ENCODE measurements at regions not wholly inside any gene's neighbourhood (a gene's known extent, or its start where the extent isn't known, plus 50 kb on each side); places are given as distances from the start of the nearest gene placed in this dataset.

DNA sequence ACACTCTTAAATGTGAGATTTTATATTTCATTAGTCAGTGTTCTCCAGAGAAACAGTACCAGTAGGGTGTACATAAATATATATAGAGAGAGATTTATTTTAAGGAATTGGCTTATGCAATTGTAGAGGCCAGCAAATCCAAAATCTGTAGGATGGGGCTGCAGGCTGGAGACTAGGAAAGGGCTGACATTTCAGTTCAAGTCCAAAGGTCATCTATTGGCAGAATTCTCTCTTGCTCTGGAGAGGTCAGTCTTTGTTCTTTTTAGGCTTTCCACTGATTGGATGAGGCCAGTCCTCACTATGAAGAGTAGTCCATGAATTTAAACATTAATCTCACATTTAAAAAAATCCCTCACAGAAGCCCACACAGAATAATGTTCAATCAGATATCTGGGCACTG, 170.8 kb upstream of the NCKAP5 start:
- no peaks in the 10 kb centered on the region for H3K4me1 ChIP-seq (ENCODE audit: insufficient read depth, low read length, poor library complexity, severe bottlenecking)
- no peak overlapping the region for H3K4me3 ChIP-seq (ENCODE audit: low read depth, low read length, poor library complexity, severe bottlenecking)
- TF ChIP-seq, protein P1, sequence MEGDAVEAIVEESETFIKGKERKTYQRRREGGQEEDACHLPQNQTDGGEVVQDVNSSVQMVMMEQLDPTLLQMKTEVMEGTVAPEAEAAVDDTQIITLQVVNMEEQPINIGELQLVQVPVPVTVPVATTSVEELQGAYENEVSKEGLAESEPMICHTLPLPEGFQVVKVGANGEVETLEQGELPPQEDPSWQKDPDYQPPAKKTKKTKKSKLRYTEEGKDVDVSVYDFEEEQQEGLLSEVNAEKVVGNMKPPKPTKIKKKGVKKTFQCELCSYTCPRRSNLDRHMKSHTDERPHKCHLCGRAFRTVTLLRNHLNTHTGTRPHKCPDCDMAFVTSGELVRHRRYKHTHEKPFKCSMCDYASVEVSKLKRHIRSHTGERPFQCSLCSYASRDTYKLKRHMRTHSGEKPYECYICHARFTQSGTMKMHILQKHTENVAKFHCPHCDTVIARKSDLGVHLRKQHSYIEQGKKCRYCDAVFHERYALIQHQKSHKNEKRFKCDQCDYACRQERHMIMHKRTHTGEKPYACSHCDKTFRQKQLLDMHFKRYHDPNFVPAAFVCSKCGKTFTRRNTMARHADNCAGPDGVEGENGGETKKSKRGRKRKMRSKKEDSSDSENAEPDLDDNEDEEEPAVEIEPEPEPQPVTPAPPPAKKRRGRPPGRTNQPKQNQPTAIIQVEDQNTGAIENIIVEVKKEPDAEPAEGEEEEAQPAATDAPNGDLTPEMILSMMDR (conservative IDR thresholded peaks at IDR 0.05; ENCODE audit: low read depth, low read length), result no peak
- no peak for TF ChIP-seq EZH2 (IDR thresholded peaks at IDR 0.05; ENCODE audit: borderline replicate concordance, low read depth, low read length, poor library complexity, severe bottlenecking)
- DNase-seq (ENCODE audit: low spot score), result no peak
- no peaks in the 10 kb centered on the region for H3K9me3 ChIP-seq (ENCODE audit: low read depth, low read length, poor library complexity, severe bottlenecking)
- intact Hi-C loops (cut with micrococcal nuclease; ENCODE audit: unreplicated experiment), result no loop called here
- no peaks in the 10 kb centered on the region for H3K27me3 ChIP-seq (replicated peaks; ENCODE audit: insufficient read depth, low read depth, low read length, poor library complexity)
- no peak overlapping the region for H3K27ac ChIP-seq (ENCODE audit: low read depth, low read length, poor library complexity, severe bottlenecking)
- CTCF ChIA-PET, result no interaction called here
- BruUV-seq (replicated peaks), result no TSS peak
- H3K36me3 ChIP-seq (ENCODE audit: insufficient read depth, low read length, poor library complexity, severe bottlenecking), result no peaks in the 10 kb centered on the region
- POLR2A ChIA-PET (ENCODE audit: low non-redundant PET), result no interaction called here

DNA sequence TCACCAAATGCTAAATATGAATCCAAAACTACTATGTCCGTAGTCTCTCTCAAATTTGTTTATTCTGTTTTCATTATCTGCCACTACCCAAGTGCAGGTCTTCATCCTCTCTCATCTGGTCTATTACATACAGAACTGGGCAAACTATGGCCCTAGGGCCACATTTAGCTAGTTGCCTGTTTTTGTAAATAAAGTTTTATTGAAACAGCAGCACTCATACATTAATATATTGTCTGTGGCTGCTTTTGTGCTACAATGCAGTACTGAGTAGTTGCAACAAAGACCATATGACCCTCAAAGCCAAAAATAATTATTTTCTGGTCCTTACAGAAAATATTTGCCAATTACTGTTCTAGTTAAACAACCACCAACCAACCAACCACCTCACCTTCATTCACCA, 172.2 kb upstream of the NCKAP5 start:
- TF ChIP-seq, protein P1 (conservative IDR thresholded peaks at IDR 0.05; ENCODE audit: low read depth, low read length), result no peak
- no peak for TF ChIP-seq EZH2 (IDR thresholded peaks at IDR 0.05; ENCODE audit: borderline replicate concordance, low read depth, low read length, poor library complexity, severe bottlenecking)
- POLR2A ChIA-PET (ENCODE audit: low non-redundant PET), result no interaction called here
- no TSS peak for BruUV-seq (replicated peaks)

DNA sequence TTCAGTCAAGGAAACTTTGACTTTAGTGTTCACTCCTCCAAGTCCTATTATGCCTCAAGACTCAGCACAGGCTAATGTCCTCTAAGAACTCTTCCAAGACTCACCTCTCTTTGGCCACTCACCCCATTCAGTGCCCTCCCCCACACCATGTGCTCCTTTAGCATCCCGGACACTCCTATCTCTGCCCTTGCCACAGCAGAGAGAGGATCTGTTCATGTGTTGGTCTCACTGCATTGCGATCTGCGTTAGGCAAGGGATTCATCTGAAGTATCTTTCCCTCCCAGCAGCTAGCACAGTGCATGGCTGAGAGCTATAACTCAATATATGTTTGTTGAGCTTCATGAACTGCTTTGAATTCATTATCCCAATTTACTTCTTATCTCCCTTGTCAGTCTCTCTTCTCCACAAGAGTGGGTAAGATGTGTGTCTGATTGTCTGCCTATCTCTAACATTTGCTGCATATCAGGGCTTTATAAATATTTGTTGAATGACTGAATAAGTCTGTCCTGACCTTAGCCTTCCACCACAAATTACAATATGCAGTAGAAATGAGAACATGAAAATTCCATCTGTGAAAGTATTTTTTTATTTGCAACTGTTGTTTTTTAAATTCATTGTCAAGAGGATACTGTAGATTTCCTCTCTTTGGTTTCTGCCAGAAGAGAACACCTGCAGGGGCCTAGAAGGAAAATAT, 179.9 kb upstream of the NCKAP5 start:
- no peaks in the 10 kb centered on the region for H3K4me1 ChIP-seq (ENCODE audit: insufficient read depth, low read length, poor library complexity, severe bottlenecking)
- TF ChIP-seq, protein P1 (conservative IDR thresholded peaks at IDR 0.05; ENCODE audit: low read depth, low read length), result no peak
- no peak for TF ChIP-seq EZH2 (IDR thresholded peaks at IDR 0.05; ENCODE audit: borderline replicate concordance, low read depth, low read length, poor library complexity, severe bottlenecking)
- ChIA-PET POLR2A (ENCODE audit: low non-redundant PET) (no interaction called here), CTCF (no interaction called here)
- no peaks in the 10 kb centered on the region for H3K27me3 ChIP-seq (replicated peaks; ENCODE audit: insufficient read depth, low read depth, low read length, poor library complexity)
- H3K4me3 ChIP-seq (ENCODE audit: low read depth, low read length, poor library complexity, severe bottlenecking), result no peak overlapping the region
- intact Hi-C loops (cut with micrococcal nuclease; ENCODE audit: unreplicated experiment), result no loop called here
- no peaks in the 10 kb centered on the region for H3K36me3 ChIP-seq (ENCODE audit: insufficient read depth, low read length, poor library complexity, severe bottlenecking)
- H3K9me3 ChIP-seq (ENCODE audit: low read depth, low read length, poor library complexity, severe bottlenecking), result no peaks in the 10 kb centered on the region
- no peak for DNase-seq (ENCODE audit: low spot score)
- no peak overlapping the region for H3K27ac ChIP-seq (ENCODE audit: low read depth, low read length, poor library complexity, severe bottlenecking)
- no TSS peak for BruUV-seq (replicated peaks)

More for the DNA sequence above, 172.2 kb upstream of the NCKAP5 start:
- DNase-seq (ENCODE audit: low spot score), result no peak
- Histone ChIP-seq H3K9me3 (ENCODE audit: low read depth, low read length, poor library complexity, severe bottlenecking) (no peaks in the 10 kb centered on the region), H3K27ac (ENCODE audit: low read depth, low read length, poor library complexity, severe bottlenecking) (no peak overlapping the region), H3K4me3 (ENCODE audit: low read depth, low read length, poor library complexity, severe bottlenecking) (no peak overlapping the region), H3K4me1 (ENCODE audit: insufficient read depth, low read length, poor library complexity, severe bottlenecking) (no peaks in the 10 kb centered on the region), H3K36me3 (ENCODE audit: insufficient read depth, low read length, poor library complexity, severe bottlenecking) (no peaks in the 10 kb centered on the region), H3K27me3 (replicated peaks; ENCODE audit: insufficient read depth, low read depth, low read length, poor library complexity) (no peaks in the 10 kb centered on the region)
- intact Hi-C loops (cut with micrococcal nuclease; ENCODE audit: unreplicated experiment), result no loop called here
- CTCF ChIA-PET, result no interaction called here

Data from A673 (cell line).